ENCODE measurements at regions not wholly inside any gene's neighbourhood (a gene's known extent, or its start where the extent isn't known, plus 50 kb on each side); places are given as distances from the start of the nearest gene placed in this dataset.

DNA sequence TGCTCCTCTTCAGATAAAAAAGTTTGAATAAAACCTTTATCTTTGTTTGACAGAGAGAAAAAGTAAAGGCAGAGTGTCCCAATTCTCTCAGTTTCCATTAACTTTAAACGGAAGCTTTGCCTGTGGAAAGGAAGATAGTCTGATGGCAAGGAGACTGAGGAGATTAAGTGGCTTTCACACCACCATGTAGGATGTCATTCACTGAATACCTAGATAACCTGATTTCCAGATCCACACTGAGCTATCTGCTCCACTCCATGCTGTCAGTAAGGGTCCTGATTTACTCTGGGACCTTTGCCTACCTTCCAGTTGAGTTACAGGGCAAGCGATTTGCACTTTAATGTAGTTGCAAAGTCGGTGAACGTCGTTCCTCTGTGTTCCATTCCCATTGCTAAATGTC is 233.4 kb upstream of the TBL1XR1 start:
- no peak overlapping the region for H3K4me3 ChIP-seq (ENCODE audit: low read depth, low read length)
- DNase-seq (ENCODE audit: low read depth, low spot score): no peak
- TF ChIP-seq, protein P1, sequence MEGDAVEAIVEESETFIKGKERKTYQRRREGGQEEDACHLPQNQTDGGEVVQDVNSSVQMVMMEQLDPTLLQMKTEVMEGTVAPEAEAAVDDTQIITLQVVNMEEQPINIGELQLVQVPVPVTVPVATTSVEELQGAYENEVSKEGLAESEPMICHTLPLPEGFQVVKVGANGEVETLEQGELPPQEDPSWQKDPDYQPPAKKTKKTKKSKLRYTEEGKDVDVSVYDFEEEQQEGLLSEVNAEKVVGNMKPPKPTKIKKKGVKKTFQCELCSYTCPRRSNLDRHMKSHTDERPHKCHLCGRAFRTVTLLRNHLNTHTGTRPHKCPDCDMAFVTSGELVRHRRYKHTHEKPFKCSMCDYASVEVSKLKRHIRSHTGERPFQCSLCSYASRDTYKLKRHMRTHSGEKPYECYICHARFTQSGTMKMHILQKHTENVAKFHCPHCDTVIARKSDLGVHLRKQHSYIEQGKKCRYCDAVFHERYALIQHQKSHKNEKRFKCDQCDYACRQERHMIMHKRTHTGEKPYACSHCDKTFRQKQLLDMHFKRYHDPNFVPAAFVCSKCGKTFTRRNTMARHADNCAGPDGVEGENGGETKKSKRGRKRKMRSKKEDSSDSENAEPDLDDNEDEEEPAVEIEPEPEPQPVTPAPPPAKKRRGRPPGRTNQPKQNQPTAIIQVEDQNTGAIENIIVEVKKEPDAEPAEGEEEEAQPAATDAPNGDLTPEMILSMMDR (IDR thresholded peaks at IDR 0.05; ENCODE audit: low read depth, low read length): no peak
- in situ Hi-C loops (cut with HindIII; ENCODE audit: low sequenced_read_pairs): no loop called here

- TF ChIP-seq, protein P1 (IDR thresholded peaks at IDR 0.05; ENCODE audit: low read depth, low read length): no peak
- DNase-seq (ENCODE audit: low read depth, low spot score): no peak
- no peak overlapping the region for H3K4me3 ChIP-seq (ENCODE audit: low read depth, low read length)
- in situ Hi-C loops (cut with HindIII; ENCODE audit: low sequenced_read_pairs): no loop called here
Measured at GRCh38 chr3:177431525-177432176, 234.4 kb upstream of the TBL1XR1 start.

GRCh38 chr3:177435301-177435700 is 238.0 kb upstream of the TBL1XR1 start:
- in situ Hi-C loops (cut with HindIII; ENCODE audit: low sequenced_read_pairs): no loop called here
- TF ChIP-seq, protein P1 (IDR thresholded peaks at IDR 0.05; ENCODE audit: low read depth, low read length): no peak
- H3K4me3 ChIP-seq (ENCODE audit: low read depth, low read length): no peak overlapping the region
- DNase-seq (ENCODE audit: low read depth, low spot score): no peak

DNA sequence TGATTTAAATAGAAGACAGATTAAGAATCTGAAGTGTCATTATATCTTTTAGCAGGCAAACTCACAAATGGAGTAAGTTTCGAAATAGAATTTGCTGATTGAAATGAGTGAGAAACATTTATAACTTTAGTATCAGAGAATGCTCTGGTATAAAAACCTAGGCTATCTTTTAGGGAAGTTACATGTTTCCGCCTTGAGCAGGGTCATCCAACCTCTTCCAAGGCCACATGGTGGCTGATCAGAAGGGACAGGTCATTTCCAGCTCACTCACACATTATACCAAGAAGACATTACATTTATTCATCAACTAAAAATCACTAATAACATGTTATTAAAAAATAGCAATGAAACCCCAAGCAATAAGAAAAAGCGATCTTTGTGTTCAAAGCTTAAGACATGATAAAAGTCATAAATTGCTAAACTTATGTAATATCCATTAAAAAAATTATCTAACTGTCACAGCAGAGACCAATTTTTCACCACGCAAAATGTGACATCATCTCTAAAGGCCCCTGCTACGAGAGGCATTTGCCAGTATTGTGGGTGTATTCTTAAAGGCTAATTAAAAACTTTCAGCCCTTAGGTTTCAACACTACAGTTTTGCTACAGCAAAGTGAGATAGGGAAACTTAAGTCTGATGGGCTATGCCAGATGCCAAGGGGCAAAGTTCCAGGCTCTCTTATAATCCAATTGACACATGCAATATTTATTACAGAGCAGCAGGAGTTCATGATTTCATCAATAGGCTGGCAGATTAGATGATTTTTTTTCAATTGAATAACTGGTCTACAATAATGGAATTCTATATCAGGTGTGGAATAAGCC is 240.4 kb upstream of the TBL1XR1 start:
- TF ChIP-seq, protein P1 (IDR thresholded peaks at IDR 0.05; ENCODE audit: low read depth, low read length): no peak
- in situ Hi-C loops (cut with HindIII; ENCODE audit: low sequenced_read_pairs): no loop called here
- DNase-seq (ENCODE audit: low read depth, low spot score): no peak

DNA sequence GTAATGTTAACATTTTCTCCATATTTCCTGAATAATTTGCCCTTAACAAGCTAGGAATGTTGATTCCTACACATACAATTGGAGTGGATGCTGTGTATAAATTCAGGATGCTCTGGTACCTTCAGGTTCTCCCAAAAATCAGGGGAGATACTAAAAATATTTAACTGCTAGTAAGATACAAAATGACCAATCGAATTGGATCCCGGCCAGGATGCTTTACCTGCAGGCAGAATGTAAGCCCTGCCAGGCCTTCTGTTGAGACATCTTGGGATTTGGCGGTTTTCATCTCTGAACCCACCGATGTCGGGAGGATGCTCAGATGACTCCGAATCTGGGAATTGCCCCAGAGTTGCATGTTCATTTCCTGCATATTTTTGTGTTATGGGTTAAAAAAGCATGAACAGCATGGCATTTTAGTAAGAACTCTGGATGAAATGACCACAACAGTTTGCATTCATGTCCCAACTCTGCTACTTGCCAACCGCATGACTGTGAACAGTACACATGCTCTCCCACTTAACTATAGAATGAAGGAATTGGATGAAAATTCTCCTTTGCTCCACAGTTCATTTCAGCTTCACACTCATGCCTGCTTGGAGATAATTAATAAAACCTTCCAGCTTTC is 241.4 kb upstream of the TBL1XR1 start:
- TF ChIP-seq, protein P1 (IDR thresholded peaks at IDR 0.05; ENCODE audit: low read depth, low read length): no peak
- H3K4me3 ChIP-seq (ENCODE audit: low read depth, low read length): no peak overlapping the region
- DNase-seq (ENCODE audit: low read depth, low spot score): no peak
- in situ Hi-C loops (cut with HindIII; ENCODE audit: low sequenced_read_pairs): no loop called here

More for the DNA sequence above, 240.4 kb upstream of the TBL1XR1 start:
- no peak overlapping the region for H3K4me3 ChIP-seq (ENCODE audit: low read depth, low read length)

DNA sequence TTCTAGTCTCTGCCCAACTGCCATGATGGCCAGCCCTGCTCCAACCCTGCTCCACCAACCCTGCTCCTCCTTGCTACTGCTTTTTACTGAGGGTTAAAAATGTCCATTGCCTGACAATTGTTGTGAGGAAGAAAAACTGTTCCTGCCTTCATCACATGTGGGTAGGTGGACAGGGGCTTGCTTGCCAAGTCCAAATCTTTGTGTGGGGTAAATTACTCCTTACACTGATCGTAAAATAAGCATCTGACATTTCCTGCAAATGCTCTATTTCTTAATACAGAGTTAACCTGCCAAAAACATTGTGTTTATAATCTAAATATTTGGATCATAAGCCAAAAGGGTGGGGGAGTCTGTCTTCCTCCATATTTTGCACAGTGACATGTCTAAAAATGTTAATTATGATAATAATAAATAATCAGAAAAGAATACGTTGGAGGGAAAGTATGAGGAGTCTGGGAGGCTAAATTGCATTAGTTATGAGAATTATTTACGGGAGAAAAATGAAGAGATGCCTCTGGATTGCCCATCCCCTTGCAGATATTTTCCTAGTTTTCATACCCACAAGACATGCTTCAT is 242.5 kb upstream of the TBL1XR1 start:
- in situ Hi-C loops (cut with HindIII; ENCODE audit: low sequenced_read_pairs): no loop called here
- no peak for DNase-seq (ENCODE audit: low read depth, low spot score)
- TF ChIP-seq, protein P1 (IDR thresholded peaks at IDR 0.05; ENCODE audit: low read depth, low read length): no peak

More for the DNA sequence above, 242.5 kb upstream of the TBL1XR1 start:
- no peak overlapping the region for H3K4me3 ChIP-seq (ENCODE audit: low read depth, low read length)

Measured in astrocyte of the spinal cord (primary cell).